ENCODE measurements at regions not wholly inside any gene's neighbourhood (a gene's known extent, or its start where the extent isn't known, plus 50 kb on each side); places are given as distances from the start of the nearest gene placed in this dataset.

GRCh38 chr4:23590431-23590830, 299.4 kb downstream of the PPARGC1A start:
- Mint-ChIP-seq H3K9me3 (peaks cover 2 to 23% (median 14%) of the 10 kb centered on the region in 5 donors), H3K27ac (no peak overlapping the region), H3K36me3 (no peaks in the 10 kb centered on the region), H3K27me3 (no peaks in the 10 kb centered on the region), H3K4me1 (no peaks in the 10 kb centered on the region), H3K4me3 (no peak overlapping the region)
- Histone ChIP-seq H3K4me3 (ENCODE audit: low read length) (no peak overlapping the region), H3K27ac (ENCODE audit: low read depth, low read length) (no peak overlapping the region), H3K9me3 (ENCODE audit: low read length) (no peaks in the 10 kb centered on the region), H3K27me3 (ENCODE audit: insufficient read depth, low read length, poor library complexity, severe bottlenecking) (no peaks in the 10 kb centered on the region), H3K4me1 (ENCODE audit: insufficient read depth, low read length) (no peaks in the 10 kb centered on the region), H3K36me3 (ENCODE audit: insufficient read depth, low read length) (no peaks in the 10 kb centered on the region)
- ChIA-PET POLR2A (no interaction called here), CTCF (no interaction called here)
- no peak for DNase-seq

GRCh38 chr4:23584024-23584423, 305.8 kb downstream of the PPARGC1A start:
- no peaks in the 10 kb centered on the region for H3K4me1 ChIP-seq (ENCODE audit: insufficient read depth, low read length)
- Mint-ChIP-seq H3K36me3 (no peaks in the 10 kb centered on the region), H3K9me3 (peaks cover 5 to 23% (median 9%) of the 10 kb centered on the region in 5 donors), H3K27ac (no peak overlapping the region), H3K27me3 (no peaks in the 10 kb centered on the region), H3K4me1 (no peaks in the 10 kb centered on the region), H3K4me3 (no peak overlapping the region)
- no peaks in the 10 kb centered on the region for H3K27me3 ChIP-seq (ENCODE audit: insufficient read depth, low read length, poor library complexity, severe bottlenecking)
- no peak for DNase-seq
- no peaks in the 10 kb centered on the region for H3K9me3 ChIP-seq (ENCODE audit: low read length)
- no peaks in the 10 kb centered on the region for H3K36me3 ChIP-seq (ENCODE audit: insufficient read depth, low read length)
- CTCF ChIA-PET = no interaction called here
- H3K27ac ChIP-seq (ENCODE audit: low read depth, low read length) = no peak overlapping the region
- POLR2A ChIA-PET = no interaction called here
- no peak overlapping the region for H3K4me3 ChIP-seq (ENCODE audit: low read length)

GRCh38 chr4:23582671-23583070, 307.2 kb downstream of the PPARGC1A start:
- Histone ChIP-seq H3K9me3 (ENCODE audit: low read length) (no peaks in the 10 kb centered on the region), H3K4me1 (ENCODE audit: insufficient read depth, low read length) (no peaks in the 10 kb centered on the region), H3K27me3 (ENCODE audit: insufficient read depth, low read length, poor library complexity, severe bottlenecking) (no peaks in the 10 kb centered on the region), H3K27ac (ENCODE audit: low read depth, low read length) (no peak overlapping the region), H3K4me3 (ENCODE audit: low read length) (no peak overlapping the region), H3K36me3 (ENCODE audit: insufficient read depth, low read length) (no peaks in the 10 kb centered on the region)
- Mint-ChIP-seq H3K4me3 (no peak overlapping the region), H3K9me3 (peaks cover 7 to 16% (median 11%) of the 10 kb centered on the region in 5 donors), H3K4me1 (no peaks in the 10 kb centered on the region), H3K36me3 (no peaks in the 10 kb centered on the region), H3K27me3 (no peaks in the 10 kb centered on the region), H3K27ac (no peak overlapping the region)
- no peak for DNase-seq
- ChIA-PET CTCF (no interaction called here), POLR2A (no interaction called here)

DNA sequence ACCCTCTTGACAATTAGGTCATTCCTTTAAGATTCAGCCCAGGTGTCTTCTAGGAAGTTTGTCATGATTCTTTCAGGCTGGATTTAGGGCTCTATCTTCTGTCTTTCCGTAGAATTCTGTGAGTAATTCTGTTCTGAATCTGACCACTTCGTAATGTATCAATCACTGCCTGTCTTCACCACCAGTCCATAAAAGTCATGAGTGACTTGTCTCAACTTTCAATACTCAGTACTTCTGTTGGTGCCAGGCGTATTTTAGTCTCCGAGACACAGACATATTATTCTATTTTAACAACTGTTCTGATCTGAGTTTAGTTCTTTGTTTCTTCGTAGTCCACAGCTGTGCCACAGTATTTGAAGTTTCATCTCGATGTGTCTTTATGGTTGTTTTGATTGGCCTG, 310.7 kb downstream of the PPARGC1A start:
- H3K27me3 Mint-ChIP-seq = no peaks in the 10 kb centered on the region
- CTCF ChIA-PET = no interaction called here

DNA sequence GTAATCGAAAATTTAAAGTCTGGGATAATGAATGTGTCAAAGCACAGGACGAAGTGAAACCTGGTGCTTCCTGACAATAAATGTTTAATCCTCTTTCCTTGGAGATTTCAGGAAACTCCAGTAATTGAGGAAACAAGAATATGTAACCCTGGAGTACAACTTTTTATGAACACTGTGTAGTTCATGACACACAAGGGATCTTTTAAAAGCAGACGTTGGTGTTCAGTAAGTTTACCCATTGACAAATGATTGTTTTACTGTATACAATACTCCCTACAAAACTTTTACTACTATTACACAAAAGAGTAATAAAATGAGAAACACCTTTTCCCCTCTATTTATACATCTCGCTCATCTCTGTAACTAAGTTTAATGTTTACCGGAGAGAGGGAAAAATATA, 312.4 kb downstream of the PPARGC1A start:
- H3K9me3 Mint-ChIP-seq = peaks cover 3 to 16% (median 10%) of the 10 kb centered on the region in 5 donors
- no peak for DNase-seq

More for the DNA sequence above, 310.7 kb downstream of the PPARGC1A start:
- H3K27ac ChIP-seq (ENCODE audit: low read depth, low read length) = no peak overlapping the region
- no peak overlapping the region for H3K4me3 ChIP-seq (ENCODE audit: low read length)
- H3K36me3 ChIP-seq (ENCODE audit: insufficient read depth, low read length) = no peaks in the 10 kb centered on the region
- Mint-ChIP-seq H3K4me1 (no peaks in the 10 kb centered on the region), H3K4me3 (no peak overlapping the region), H3K9me3 (peaks cover 2 to 16% (median 9%) of the 10 kb centered on the region in 5 donors), H3K36me3 (no peaks in the 10 kb centered on the region), H3K27ac (no peak overlapping the region)
- no peaks in the 10 kb centered on the region for H3K4me1 ChIP-seq (ENCODE audit: insufficient read depth, low read length)
- H3K9me3 ChIP-seq (ENCODE audit: low read length) = no peaks in the 10 kb centered on the region
- H3K27me3 ChIP-seq (ENCODE audit: insufficient read depth, low read length, poor library complexity, severe bottlenecking) = no peaks in the 10 kb centered on the region
- POLR2A ChIA-PET = no interaction called here
- no peak for DNase-seq

GRCh38 chr4:23572382-23572781, 317.5 kb downstream of the PPARGC1A start:
- Mint-ChIP-seq H3K4me1 (no peaks in the 10 kb centered on the region), H3K4me3 (no peak overlapping the region), H3K27ac (no peak overlapping the region), H3K27me3 (no peaks in the 10 kb centered on the region), H3K9me3 (peaks cover 2 to 22% (median 3%) of the 10 kb centered on the region in 5 donors), H3K36me3 (no peaks in the 10 kb centered on the region)
- no peaks in the 10 kb centered on the region for H3K9me3 ChIP-seq (ENCODE audit: low read length)
- H3K4me3 ChIP-seq (ENCODE audit: low read length) = no peak overlapping the region
- H3K4me1 ChIP-seq (ENCODE audit: insufficient read depth, low read length) = no peaks in the 10 kb centered on the region
- CTCF ChIA-PET = no interaction called here
- DNase-seq = no peak
- POLR2A ChIA-PET = no interaction called here
- no peaks in the 10 kb centered on the region for H3K27me3 ChIP-seq (ENCODE audit: insufficient read depth, low read length, poor library complexity, severe bottlenecking)
- no peak overlapping the region for H3K27ac ChIP-seq (ENCODE audit: low read depth, low read length)
- no peaks in the 10 kb centered on the region for H3K36me3 ChIP-seq (ENCODE audit: insufficient read depth, low read length)

More for the DNA sequence above, 312.4 kb downstream of the PPARGC1A start:
- Histone ChIP-seq H3K9me3 (ENCODE audit: low read length) (no peaks in the 10 kb centered on the region), H3K36me3 (ENCODE audit: insufficient read depth, low read length) (no peaks in the 10 kb centered on the region), H3K4me3 (ENCODE audit: low read length) (no peak overlapping the region), H3K27ac (ENCODE audit: low read depth, low read length) (no peak overlapping the region), H3K4me1 (ENCODE audit: insufficient read depth, low read length) (no peaks in the 10 kb centered on the region), H3K27me3 (ENCODE audit: insufficient read depth, low read length, poor library complexity, severe bottlenecking) (no peaks in the 10 kb centered on the region)
- POLR2A ChIA-PET = no interaction called here
- Mint-ChIP-seq H3K4me1 (no peaks in the 10 kb centered on the region), H3K36me3 (no peaks in the 10 kb centered on the region), H3K4me3 (no peak overlapping the region), H3K27ac (no peak overlapping the region), H3K27me3 (no peaks in the 10 kb centered on the region)
- CTCF ChIA-PET = no interaction called here

GRCh38 chr4:23567338-23567737, 322.5 kb downstream of the PPARGC1A start:
- H3K9me3 ChIP-seq (ENCODE audit: low read length) = no peaks in the 10 kb centered on the region
- Mint-ChIP-seq H3K4me3 (no peak overlapping the region), H3K27ac (no peak overlapping the region), H3K4me1 (no peaks in the 10 kb centered on the region), H3K36me3 (no peaks in the 10 kb centered on the region), H3K27me3 (no peaks in the 10 kb centered on the region), H3K9me3 (peaks cover 0 to 21% (median 6%) of the 10 kb centered on the region in 5 donors)
- H3K4me1 ChIP-seq (ENCODE audit: insufficient read depth, low read length) = no peaks in the 10 kb centered on the region
- H3K36me3 ChIP-seq (ENCODE audit: insufficient read depth, low read length) = no peaks in the 10 kb centered on the region
- CTCF ChIA-PET = no interaction called here
- H3K27me3 ChIP-seq (ENCODE audit: insufficient read depth, low read length, poor library complexity, severe bottlenecking) = no peaks in the 10 kb centered on the region
- DNase-seq = no peak
- H3K4me3 ChIP-seq (ENCODE audit: low read length) = no peak overlapping the region
- POLR2A ChIA-PET = no interaction called here
- H3K27ac ChIP-seq (ENCODE audit: low read depth, low read length) = no peak overlapping the region

GRCh38 chr4:23560748-23561147, 329.1 kb downstream of the PPARGC1A start:
- ChIA-PET CTCF (no interaction called here), POLR2A (no interaction called here)
- Mint-ChIP-seq H3K27ac (no peak overlapping the region), H3K4me3 (no peak overlapping the region), H3K27me3 (no peaks in the 10 kb centered on the region), H3K9me3 (peaks cover 8 to 20% (median 14%) of the 10 kb centered on the region in 5 donors), H3K4me1 (no peaks in the 10 kb centered on the region), H3K36me3 (no peaks in the 10 kb centered on the region)
- H3K27me3 ChIP-seq (ENCODE audit: insufficient read depth, low read length, poor library complexity, severe bottlenecking) = no peaks in the 10 kb centered on the region
- H3K9me3 ChIP-seq (ENCODE audit: low read length) = no peaks in the 10 kb centered on the region
- no peak overlapping the region for H3K4me3 ChIP-seq (ENCODE audit: low read length)
- no peak overlapping the region for H3K27ac ChIP-seq (ENCODE audit: low read depth, low read length)
- H3K4me1 ChIP-seq (ENCODE audit: insufficient read depth, low read length) = no peaks in the 10 kb centered on the region
- H3K36me3 ChIP-seq (ENCODE audit: insufficient read depth, low read length) = no peaks in the 10 kb centered on the region
- DNase-seq = no peak

DNA sequence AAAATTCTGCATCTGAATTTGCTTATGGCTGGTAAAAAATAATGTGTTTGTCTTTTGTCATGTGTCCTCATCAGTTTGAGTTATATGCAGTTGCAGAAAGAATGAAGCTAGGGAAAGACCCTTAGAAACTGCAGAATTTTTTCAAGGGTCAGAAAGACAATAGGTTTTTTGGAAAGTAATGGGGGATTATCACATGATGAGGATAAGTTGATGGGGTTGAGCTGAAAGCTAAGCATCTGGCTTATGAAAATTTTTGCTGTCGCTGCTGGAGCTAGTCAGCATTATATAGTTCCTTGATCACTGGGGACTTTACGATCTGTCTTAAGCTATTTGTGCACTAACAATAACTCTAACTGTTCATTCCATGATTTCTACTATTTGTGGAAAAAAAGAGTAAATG, 331.7 kb downstream of the PPARGC1A start:
- H3K4me3 Mint-ChIP-seq = no peak overlapping the region
- H3K9me3 Mint-ChIP-seq = peaks cover 12 to 37% (median 18%) of the 10 kb centered on the region in 5 donors
- H3K27ac ChIP-seq (ENCODE audit: low read depth, low read length) = no peak overlapping the region
- H3K36me3 ChIP-seq (ENCODE audit: insufficient read depth, low read length) = no peaks in the 10 kb centered on the region
- no peaks in the 10 kb centered on the region for H3K27me3 ChIP-seq (ENCODE audit: insufficient read depth, low read length, poor library complexity, severe bottlenecking)
- CTCF ChIA-PET = no interaction called here
- H3K4me1 ChIP-seq (ENCODE audit: insufficient read depth, low read length) = no peaks in the 10 kb centered on the region
- H3K27ac Mint-ChIP-seq = no peak overlapping the region
- no peak overlapping the region for H3K4me3 ChIP-seq (ENCODE audit: low read length)
- no peaks in the 10 kb centered on the region for H3K9me3 ChIP-seq (ENCODE audit: low read length)
- DNase-seq = no peak
- no peaks in the 10 kb centered on the region for H3K27me3 Mint-ChIP-seq
- no peaks in the 10 kb centered on the region for H3K4me1 Mint-ChIP-seq
- H3K36me3 Mint-ChIP-seq = peaks cover 0 to 2% (median 0%) of the 10 kb centered on the region in 3 donors
- POLR2A ChIA-PET = no interaction called here
